HPDE6-E6E7 (cell line): ENCODE measurements at regions not wholly inside any gene's neighbourhood (a gene's known extent, or its start where the extent isn't known, plus 50 kb on each side); places are given as distances from the start of the nearest gene placed in this dataset.

Experiments
- DNase-seq: peaks from one replicate; pipeline ENCODE4 v3.0.0; 2011; ENCODE audit warnings: missing footprints; ENCODE audit errors: extremely low spot score

GRCh38 chr6:91562955-91563354, 976.1 kb upstream of the MAP3K7 start:
- no peak for DNase-seq

GRCh38 chr6:91560409-91560808, 973.5 kb upstream of the MAP3K7 start:
- DNase-seq = no peak

GRCh38 chr6:91540902-91541301, 954.0 kb upstream of the MAP3K7 start:
- DNase-seq = no peak

DNA sequence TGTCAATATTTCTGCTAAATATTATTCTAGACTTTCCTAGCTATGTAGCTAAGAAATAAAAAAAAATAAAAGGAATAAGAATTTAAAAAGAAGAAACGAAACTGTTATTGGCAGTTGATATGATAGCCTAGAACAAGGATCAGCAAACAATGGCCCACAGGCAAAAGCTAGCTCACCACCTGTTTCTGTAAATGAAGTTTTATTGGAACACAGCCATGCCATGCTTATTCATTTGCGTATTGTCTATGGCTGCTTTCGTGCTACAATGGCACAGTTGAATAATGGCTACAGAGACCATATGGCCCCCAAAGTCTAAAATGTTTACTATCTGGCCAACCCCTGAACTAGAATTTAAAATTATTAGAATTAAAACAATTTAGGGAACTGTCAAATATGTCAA, 952.6 kb upstream of the MAP3K7 start:
- DNase-seq = no peak

- DNase-seq = no peak
These were observed 951.8 kb upstream of the MAP3K7 start for GRCh38 chr6:91538622-91539021.

DNA sequence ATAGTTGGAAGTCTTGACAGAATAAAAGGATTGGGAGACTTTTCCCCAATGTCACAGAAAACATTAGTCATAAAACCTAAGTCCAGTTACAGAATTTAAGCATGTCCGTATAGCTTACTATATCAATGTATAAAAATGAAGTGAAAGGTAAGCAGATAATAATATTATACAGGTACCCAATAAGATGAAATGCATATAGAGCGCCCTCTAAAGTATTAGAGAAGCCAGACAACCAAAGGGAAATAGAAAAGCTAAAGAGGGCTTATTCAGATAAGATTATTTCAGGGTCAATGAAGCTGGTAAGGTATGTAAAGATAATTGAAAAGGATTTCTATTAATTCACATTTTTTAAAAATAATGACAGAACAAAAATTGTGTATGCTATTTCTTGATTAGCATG, 947.7 kb upstream of the MAP3K7 start:
- DNase-seq = no peak

DNA sequence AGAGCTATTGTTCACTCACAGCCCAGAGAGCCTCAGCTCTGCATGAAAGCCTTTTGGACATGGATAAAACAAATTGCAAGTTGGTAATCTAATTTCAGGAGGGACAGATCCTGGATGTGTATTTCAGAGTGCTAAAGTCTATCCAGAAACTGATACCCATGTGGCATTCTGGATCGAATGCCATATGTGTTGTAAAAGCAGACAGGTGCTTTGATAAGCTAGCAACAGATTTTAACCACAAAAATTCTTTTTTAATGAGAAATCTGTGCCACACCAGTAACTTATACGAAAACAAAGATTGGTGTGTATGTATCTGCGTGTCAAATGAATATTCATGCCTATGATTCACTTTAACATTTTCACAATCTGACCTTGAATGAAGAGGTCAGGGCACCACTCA, 936.6 kb upstream of the MAP3K7 start:
- DNase-seq = no peak

GRCh38 chr6:91521999-91522398, 935.1 kb upstream of the MAP3K7 start:
- DNase-seq = no peak

- DNase-seq = no peak
These were observed 922.8 kb upstream of the MAP3K7 start for GRCh38 chr6:91509711-91510110.

DNA sequence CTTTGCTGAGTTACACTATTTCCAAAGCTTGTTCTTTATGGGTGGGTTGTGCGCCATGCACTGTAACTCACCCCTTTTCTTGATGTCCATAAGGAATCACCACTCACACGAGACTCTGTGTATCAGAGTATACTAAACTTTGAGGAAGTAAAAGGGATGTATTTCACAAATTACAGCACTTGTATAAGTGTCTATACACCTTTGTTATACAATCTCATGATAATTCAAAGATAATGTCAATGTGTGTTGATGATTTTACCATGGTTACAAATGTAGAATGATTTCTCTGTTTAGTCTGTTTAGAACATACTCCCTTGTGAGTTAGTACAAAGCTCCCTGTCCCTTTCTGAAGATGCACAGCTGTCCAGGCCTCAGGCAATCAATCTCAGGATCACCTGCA, 922.2 kb upstream of the MAP3K7 start:
- DNase-seq = no peak

DNA sequence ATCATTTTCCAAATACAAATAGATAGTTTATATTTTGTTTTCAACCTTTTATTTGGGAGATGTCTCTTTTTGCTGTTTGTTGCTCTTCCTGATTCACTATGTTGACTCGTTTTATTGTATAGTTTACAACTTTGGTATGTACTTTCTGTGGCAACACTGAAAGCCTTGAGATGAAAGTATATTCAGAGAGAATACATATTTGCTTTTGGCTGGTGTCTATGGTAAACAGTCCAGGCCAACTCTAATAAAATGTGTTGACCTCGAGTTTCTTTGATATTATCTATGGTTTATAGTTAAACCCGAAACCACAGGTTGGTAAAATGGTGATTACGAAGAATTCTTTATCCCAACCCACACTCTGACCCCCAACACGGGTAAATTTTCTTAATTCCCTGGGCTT, 919.6 kb upstream of the MAP3K7 start:
- no peak for DNase-seq

- DNase-seq = no peak
These were observed 918.3 kb upstream of the MAP3K7 start for GRCh38 chr6:91505199-91505598.

- no peak for DNase-seq
These were observed 915.1 kb upstream of the MAP3K7 start for GRCh38 chr6:91501930-91502329.

DNA sequence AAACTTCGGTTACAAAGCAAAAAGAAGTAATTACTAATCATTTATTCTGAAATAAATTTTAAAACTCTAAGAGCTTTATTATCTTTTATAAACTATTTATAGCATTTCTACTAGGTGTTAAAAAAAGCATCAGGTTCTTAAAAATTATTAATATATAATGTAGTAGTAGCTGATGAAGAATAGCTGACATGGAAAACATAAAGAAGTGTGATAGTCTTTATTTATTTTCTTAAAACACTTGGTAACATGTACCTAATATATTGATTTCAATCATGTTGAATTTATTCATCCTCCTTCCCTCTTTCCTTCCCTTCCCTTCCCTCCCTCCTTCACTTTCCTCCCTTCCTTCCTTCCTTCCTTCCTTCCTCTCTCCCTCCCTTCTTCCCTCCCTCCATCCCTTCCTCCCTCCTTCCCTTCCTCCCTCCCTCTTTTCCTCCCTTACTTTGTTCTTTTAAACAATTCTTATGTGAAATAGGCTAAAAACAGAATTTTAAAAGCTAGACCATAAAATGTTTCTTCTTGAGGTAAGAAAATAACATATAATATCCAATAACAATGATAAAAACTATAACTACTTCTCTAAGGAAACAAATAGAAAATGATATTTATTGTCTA, 913.9 kb upstream of the MAP3K7 start:
- no peak for DNase-seq

GRCh38 chr6:91498576-91498975, 911.7 kb upstream of the MAP3K7 start:
- no peak for DNase-seq

GRCh38 chr6:91497770-91498169, 910.9 kb upstream of the MAP3K7 start:
- no peak for DNase-seq

DNA sequence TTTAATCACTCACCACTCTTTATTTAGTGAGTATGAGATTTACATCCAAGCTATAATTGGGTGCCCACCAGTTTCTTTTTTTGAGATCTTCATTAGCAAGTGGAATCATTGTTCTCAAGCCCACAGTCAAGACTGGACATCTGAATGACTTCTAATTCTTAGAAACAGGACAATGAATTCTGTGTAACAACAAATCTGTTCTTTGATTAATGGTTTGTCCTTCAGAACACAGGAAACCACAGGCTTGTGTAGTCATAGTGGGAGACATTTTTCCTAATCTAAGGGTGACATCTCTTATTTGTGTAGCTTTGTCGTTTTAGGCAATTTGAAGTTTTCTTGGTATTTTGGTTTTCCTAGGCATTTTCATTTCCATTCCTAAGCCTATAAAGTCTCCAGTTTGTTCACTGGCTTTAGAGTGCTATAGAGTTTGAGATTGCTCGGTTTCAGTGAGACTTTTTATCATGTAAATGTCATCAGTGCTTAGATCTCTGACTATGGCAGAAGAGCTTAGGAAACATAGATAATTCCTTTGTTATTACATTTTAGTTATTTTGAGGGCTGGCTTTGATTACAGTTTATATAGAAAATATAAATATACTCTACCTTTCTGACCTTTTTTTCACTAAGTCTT, 903.9 kb upstream of the MAP3K7 start:
- DNase-seq = no peak

GRCh38 chr6:91487696-91488392, 901.0 kb upstream of the MAP3K7 start:
- no peak for DNase-seq

DNA sequence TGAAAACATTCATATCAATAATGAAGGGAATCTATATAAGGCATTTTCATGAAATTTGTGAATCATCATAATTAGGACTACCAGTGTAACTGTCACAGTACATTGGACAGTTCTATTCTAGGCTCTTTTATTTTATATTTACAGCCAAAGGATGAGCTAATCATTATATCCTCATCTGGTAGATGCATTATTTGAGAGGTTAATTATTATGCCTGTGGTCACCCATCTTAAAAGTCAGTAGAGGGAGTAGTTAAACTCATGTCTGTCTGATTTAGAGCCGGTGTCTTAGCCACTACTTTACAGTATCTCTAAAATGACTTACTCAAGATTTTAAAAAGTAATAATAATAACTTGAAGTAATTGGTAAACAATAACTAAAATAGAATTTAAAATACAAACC, 899.3 kb upstream of the MAP3K7 start:
- DNase-seq = no peak

DNA sequence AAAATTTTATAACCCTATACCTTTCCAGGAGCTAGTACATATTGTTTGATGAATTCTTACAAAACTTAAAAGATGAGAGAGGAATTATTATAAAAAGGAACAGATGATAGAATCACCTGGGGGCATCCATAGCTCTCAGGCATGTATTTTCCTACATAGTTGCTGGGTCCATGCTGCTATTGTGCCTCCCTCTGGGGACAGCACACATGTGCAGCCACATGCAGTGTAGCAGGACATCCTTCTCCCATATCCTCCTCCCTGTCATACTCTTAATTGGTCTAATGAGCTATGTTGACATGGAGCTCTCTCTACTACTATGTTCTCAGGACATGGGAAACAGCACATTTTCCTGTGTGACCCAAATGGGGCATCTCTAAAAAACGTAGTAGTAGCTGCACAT, 898.2 kb upstream of the MAP3K7 start:
- DNase-seq = no peak

DNA sequence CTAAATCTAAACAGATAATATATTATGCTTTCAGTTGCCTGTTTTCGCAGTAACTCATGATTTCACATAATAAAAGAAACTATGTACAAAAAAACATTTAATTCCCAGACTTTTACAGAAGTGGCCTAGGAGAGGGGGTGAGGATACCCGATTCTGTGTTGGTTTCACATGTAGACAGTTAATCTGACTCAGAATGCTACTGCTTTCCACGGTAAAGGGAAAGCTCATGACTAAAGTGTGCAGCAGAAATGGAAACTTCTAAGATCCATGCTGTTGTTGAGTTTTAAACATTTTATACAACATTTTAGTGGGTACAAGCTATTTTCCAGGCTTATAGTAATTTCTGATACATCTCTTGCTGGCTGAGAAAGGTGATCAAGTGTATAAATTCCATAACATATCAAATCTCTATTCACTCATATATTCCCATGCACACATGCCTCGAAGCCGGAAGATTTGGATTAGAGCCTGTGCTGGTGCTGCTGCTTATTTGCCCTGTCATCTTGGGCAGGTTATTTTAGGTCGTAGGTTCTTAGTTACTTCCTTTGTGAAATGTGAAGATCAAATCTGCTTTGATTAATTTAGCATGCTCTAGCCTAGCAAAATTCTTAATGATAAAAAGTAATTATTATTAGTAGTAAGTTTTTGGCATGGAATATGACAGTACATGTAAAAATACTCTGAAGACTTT, 896.7 kb upstream of the MAP3K7 start:
- no peak for DNase-seq

DNA sequence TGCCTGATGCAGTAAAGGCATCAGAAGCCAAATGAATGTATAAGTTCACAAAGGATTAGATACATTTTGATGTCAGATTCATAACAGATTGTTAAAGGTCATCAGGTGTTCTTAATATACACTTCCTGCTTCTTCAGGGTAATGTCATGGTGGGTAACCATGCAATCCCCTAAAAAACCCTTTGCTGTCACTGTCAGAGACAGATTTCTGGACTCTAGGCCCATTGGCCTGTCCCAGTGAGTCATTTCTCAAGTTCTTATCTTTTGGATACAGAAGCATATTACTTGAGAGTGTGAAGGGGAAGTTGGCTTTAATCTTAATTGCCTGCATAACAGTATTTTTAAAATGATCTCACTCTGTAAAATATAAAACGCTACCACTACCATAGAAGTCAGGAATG, 895.6 kb upstream of the MAP3K7 start:
- no peak for DNase-seq

DNA sequence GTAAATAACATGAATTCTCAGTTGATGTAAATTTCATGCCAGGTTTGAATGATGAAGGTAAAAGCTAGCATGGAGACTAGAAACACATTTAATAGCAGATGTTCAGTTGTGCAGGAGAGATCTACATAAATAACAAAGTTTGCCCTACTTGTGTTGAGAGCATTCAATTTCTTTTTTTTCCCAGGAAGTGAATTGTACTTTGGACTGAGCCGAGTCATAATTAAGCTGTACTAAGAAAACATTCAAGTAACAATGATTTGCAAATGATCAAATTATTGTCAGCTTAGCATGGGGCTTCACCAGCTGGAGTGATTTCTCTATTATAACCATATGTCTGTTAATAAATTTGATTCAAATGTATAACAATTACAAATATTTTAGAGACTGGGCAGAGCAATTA, 893.5 kb upstream of the MAP3K7 start:
- DNase-seq = no peak
